ENCODE measurements at regions not wholly inside any gene's neighbourhood (a gene's known extent, or its start where the extent isn't known, plus 50 kb on each side); places are given as distances from the start of the nearest gene placed in this dataset.
"Not testable (repeated sequence)": the region's sequence is repeated elsewhere in the genome, so short reads cannot be mapped to it uniquely, and the experiment has no call there.

DNA sequence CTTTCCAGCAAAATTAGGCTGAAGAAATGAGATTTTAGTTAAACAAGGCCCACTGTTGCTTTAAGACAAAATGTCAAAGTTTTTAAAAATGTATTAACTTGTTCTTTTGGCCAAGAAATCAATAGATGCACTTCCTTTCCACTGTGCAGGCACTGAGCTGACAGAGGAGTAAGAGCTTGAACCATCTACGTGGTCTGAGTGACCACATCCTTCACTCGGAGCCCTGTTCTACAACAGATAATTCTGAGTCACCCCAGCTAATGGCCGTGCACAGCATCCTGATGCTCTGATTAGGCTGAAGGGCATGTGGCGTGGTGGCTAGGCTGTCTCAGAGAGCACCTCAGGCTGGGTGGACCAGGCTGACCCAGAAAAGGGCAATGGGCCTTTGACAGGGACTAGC is 107.9 kb downstream of the POTEC start:
- not testable (repeated sequence) for TF ChIP-seq POLR2A, POLR2AphosphoS5 (IDR thresholded peaks at IDR 0.05)
- TF ChIP-seq, protein P1, sequence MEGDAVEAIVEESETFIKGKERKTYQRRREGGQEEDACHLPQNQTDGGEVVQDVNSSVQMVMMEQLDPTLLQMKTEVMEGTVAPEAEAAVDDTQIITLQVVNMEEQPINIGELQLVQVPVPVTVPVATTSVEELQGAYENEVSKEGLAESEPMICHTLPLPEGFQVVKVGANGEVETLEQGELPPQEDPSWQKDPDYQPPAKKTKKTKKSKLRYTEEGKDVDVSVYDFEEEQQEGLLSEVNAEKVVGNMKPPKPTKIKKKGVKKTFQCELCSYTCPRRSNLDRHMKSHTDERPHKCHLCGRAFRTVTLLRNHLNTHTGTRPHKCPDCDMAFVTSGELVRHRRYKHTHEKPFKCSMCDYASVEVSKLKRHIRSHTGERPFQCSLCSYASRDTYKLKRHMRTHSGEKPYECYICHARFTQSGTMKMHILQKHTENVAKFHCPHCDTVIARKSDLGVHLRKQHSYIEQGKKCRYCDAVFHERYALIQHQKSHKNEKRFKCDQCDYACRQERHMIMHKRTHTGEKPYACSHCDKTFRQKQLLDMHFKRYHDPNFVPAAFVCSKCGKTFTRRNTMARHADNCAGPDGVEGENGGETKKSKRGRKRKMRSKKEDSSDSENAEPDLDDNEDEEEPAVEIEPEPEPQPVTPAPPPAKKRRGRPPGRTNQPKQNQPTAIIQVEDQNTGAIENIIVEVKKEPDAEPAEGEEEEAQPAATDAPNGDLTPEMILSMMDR (IDR thresholded peaks at IDR 0.05) = not testable (repeated sequence)
